ENCODE measurements at regions not wholly inside any gene's neighbourhood (a gene's known extent, or its start where the extent isn't known, plus 50 kb on each side); places are given as distances from the start of the nearest gene placed in this dataset.

DNA sequence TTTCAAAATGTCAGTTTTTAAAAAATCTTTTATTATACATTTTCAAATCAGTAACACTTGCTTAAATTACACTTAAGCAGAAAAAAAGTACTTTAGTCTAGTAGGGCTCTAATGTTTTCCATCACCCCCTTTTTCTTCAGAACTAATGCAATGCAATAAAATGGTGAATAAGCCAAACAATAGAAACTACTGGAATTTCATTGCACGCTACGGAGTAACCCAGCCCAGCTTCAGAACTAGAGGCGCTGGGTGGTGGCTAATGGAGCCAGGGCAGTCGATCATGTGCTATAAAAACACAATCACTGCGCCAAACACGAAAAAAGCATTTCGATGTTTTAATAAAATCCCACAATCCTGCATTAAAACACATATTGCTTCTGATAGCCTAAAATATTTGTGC is 59.9 kb upstream of the ODAD2 start:
- no peak overlapping the region for H3K4me3 ChIP-seq
- no peak overlapping the region for H3K9ac ChIP-seq (ENCODE audit: insufficient read length)
- H3K27ac ChIP-seq, result no peak overlapping the region
- DNase-seq (ENCODE audit: low read depth, low spot score), result no peak
- H3K9me3 ChIP-seq (ENCODE audit: low read depth, low read length), result no peaks in the 10 kb centered on the region
- H3K36me3 ChIP-seq (ENCODE audit: insufficient read depth, low read length), result no peaks in the 10 kb centered on the region
- TF ChIP-seq POLR2AphosphoS5 (IDR thresholded peaks at IDR 0.05; ENCODE audit: borderline replicate concordance, low read depth, low read length) (no peak), FOXP2 (optimal IDR thresholded peaks at IDR 0.05; ENCODE audit: control extremely low read depth, extremely low read length, insufficient read depth) (no peak), EZH2 (IDR thresholded peaks at IDR 0.05) (no peak)

DNA sequence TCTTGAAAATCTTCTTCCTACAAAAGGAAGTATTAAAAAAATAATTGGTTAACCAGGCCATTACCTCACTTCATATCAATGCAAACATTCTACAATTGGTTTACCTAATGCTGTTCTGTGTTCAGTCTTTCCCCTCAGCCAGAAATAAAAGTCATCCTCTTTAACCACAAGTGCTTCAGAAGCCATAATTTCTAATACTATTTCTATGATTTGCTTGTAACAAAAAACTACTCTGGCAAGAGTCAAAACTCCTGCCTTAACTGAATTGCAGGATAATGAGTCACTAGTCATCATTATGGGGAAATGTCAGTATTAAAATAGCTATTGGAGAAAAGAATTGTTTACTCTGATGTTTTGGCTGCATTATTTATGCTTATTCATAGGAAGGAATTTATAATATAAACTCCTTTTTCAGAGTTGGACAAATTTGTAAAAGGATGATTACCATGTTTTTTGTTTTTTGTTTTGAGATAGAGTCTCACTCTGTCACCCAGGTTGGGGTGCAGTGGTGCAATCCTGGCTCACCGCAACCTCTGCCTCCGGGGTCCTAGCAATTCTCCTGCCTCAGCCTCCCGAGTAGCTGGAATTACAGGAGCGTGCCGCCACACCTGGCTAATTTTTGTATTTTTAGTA is 55.5 kb upstream of the ODAD2 start:
- H3K9ac ChIP-seq (ENCODE audit: insufficient read length), result no peak overlapping the region
- TF ChIP-seq FOXP2 (optimal IDR thresholded peaks at IDR 0.05; ENCODE audit: control extremely low read depth, extremely low read length, insufficient read depth), result no peak
- no peak for TF ChIP-seq EZH2 (IDR thresholded peaks at IDR 0.05)
- TF ChIP-seq POLR2AphosphoS5 (IDR thresholded peaks at IDR 0.05; ENCODE audit: borderline replicate concordance, low read depth, low read length), result no peak

DNA sequence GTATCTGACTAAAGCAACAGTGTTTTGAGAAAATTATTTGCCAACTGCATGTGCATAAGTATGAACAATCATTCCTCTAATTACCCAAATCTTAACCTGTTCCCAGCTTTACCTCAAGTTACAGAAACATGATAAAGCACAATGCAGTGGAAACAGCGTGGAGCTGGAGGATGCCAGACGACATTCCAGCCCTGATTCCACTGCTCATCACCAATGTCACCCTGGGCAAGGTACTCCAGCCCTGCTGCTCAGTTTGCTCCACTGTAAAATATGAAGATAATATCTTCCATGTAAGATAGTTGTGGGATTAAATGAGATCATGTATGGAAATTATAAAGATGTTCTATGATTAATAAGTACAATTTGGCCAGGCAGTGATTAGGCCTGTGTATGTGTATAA is 50.4 kb upstream of the ODAD2 start:
- no peaks in the 10 kb centered on the region for H3K9me3 ChIP-seq (ENCODE audit: low read depth, low read length)
- no peak overlapping the region for H3K9ac ChIP-seq (ENCODE audit: insufficient read length)
- no peak for DNase-seq (ENCODE audit: low read depth, low spot score)
- no peaks in the 10 kb centered on the region for H3K36me3 ChIP-seq (ENCODE audit: insufficient read depth, low read length)
- TF ChIP-seq FOXP2 (optimal IDR thresholded peaks at IDR 0.05; ENCODE audit: control extremely low read depth, extremely low read length, insufficient read depth) (no peak), POLR2AphosphoS5 (IDR thresholded peaks at IDR 0.05; ENCODE audit: borderline replicate concordance, low read depth, low read length) (no peak), EZH2 (IDR thresholded peaks at IDR 0.05) (no peak)
- no peak overlapping the region for H3K27ac ChIP-seq
- no peak overlapping the region for H3K4me3 ChIP-seq

More for the DNA sequence above, 55.5 kb upstream of the ODAD2 start:
- no peak for DNase-seq (ENCODE audit: low read depth, low spot score)
- Histone ChIP-seq H3K4me3 (no peak overlapping the region), H3K36me3 (ENCODE audit: insufficient read depth, low read length) (no peaks in the 10 kb centered on the region), H3K27ac (peak overlapping the region; percentile 60), H3K9me3 (ENCODE audit: low read depth, low read length) (no peaks in the 10 kb centered on the region)

Data from SK-N-MC (cell line).